ENCODE measurements at regions not wholly inside any gene's neighbourhood (a gene's known extent, or its start where the extent isn't known, plus 50 kb on each side); places are given as distances from the start of the nearest gene placed in this dataset.

- TF ChIP-seq REST (IDR thresholded peaks at IDR 0.05; ENCODE audit: insufficient read depth in 1 of 2, low read depth in 2 of 2, low read length in 2 of 2) (no peak), SIN3A (IDR thresholded peaks at IDR 0.05; ENCODE audit: borderline replicate concordance, insufficient read depth, low read length) (no peak), POLR2AphosphoS5 (IDR thresholded peaks at IDR 0.05; ENCODE audit: low read depth, low read length) (no peak), TAF1 (IDR thresholded peaks at IDR 0.05; ENCODE audit: borderline replicate concordance, insufficient read depth, low read length) (no peak)
Observed at GRCh38 chr14:104248203-104249055, 110.0 kb downstream of the KIF26A start.
